Thymus (tissue), 11 donors: ENCODE measurements at regions not wholly inside any gene's neighbourhood (a gene's known extent, or its start where the extent isn't known, plus 50 kb on each side); places are given as distances from the start of the nearest gene placed in this dataset.

Experiments
- DNase-seq, 9 donors: peaks; one replicate each; pipeline ENCODE4 v3.0.0-alpha.2; 2013; ENCODE audit warnings: low spot score in 9 of 9, low read depth in 6 of 9, missing footprints in 1 of 9
- H3K27ac ChIP-seq, 2 donors: one replicate each; pipeline ENCODE4 v1.5.1; 2013; ENCODE audit warnings: control low read depth in 1 of 2, low read depth in 1 of 2, low read length in 1 of 2, mild to moderate bottlenecking in 1 of 2, moderate library complexity in 1 of 2
- H3K27me3 ChIP-seq, 2 donors: one replicate each; pipeline ENCODE4 v1.5.1; 2013; ENCODE audit warnings: low read length in 1 of 2; ENCODE audit not compliant: control insufficient read depth in 2 of 2, insufficient read depth in 1 of 2
- H3K36me3 ChIP-seq, 2 donors: one replicate each; pipeline ENCODE4 v1.5.1; 2013; ENCODE audit warnings: low read length in 1 of 2, mild to moderate bottlenecking in 1 of 2, moderate library complexity in 1 of 2; ENCODE audit not compliant: control insufficient read depth in 2 of 2, insufficient read depth in 2 of 2
- H3K4me1 ChIP-seq, 2 donors: one replicate each; pipeline ENCODE4 v1.5.1; 2013; ENCODE audit warnings: low read length in 2 of 2; ENCODE audit not compliant: control insufficient read depth in 2 of 2, insufficient read depth in 2 of 2
- H3K4me3 ChIP-seq, 2 donors: one replicate each; pipeline ENCODE4 v1.5.1; 2013; ENCODE audit warnings: low read length in 2 of 2, control low read depth in 1 of 2, mild to moderate bottlenecking in 1 of 2
- H3K9me3 ChIP-seq, 2 donors: one replicate each; pipeline ENCODE4 v1.5.1; 2013; ENCODE audit warnings: low read length in 1 of 2, mild to moderate bottlenecking in 1 of 2; ENCODE audit not compliant: control insufficient read depth in 2 of 2, insufficient read depth in 1 of 2
- WGBS: extraction: QIAGEN DNeasy Blood & Tissue Kit; methylation state at CpG from one replicate; pipeline ENCODE4 v1.1.7; 2013; 5-methylcytosine and 5-hydroxymethylcytosine counted together
- donor health status: healthy.

DNA sequence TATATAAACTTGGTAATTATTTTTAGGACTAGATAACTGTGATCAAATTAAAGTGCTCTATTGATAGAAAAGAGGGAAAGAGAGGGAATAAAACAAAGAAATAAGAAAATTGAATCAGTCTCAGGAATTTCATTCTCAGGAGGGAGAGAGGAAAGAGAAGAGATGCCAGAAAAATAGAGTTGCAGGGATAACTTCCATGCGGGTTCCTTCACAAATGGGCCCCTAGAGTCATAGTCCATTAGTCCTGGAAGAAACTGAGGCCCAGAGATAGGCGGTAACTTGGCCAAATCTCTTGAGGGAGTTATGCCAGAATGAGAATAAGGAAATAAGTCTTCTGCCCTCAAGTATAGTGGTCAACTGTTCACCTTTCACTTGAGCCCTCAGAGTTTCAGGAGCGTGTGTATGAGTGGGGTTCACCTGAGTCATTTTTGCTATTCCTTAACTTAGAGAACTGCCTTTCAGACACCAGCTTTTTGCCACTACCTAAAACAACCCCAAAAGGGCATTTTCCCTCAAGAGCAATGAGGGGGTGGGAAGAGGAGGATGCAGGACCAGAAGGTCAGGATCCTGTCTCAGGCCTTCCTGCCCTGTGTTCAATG, 192.6 kb downstream of the MEX3B start:
- H3K27ac ChIP-seq: no peak overlapping the region

DNA sequence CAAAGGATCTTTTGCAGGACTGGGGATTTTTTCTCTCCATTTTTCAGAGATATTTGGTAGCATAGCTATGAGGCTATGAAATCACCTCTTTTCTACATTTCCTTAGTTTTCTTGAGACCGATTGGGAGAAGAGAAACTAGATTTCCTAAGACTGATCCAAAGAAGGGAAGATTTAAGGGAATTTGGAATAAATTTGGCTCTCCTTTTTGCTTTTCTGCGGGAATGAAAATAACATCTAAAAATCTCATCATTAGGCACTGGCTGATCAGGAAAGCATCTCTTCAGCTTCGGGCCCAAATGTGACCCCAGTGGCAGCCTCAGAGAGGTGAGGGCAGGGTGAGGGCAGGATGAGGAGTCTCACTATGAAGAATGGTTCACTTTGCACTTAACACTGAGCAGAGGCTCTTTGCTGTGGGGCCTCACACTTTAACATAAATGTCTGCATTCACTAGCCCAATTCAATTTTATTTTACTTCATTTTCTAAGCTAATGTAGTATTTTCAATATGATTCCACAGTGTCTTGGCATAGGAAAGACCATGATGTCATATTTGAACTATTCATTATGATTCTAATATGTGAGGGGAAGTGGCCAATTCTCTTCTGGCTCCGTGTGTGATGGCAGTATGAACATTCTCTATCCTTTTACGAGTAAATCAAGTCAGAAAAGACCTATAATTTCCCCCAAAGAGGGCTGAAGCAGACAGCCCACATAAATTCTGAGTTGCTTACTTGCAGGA, 193.2 kb downstream of the MEX3B start:
- WGBS: 93% methylated on average over 5 of the region's 5 CpGs
- H3K4me1 ChIP-seq: no peaks in the 10 kb centered on the region
- H3K27ac ChIP-seq: no peak overlapping the region
- no peaks in the 10 kb centered on the region for H3K27me3 ChIP-seq
- DNase-seq: no peak
- H3K36me3 ChIP-seq: no peaks in the 10 kb centered on the region
- no peaks in the 10 kb centered on the region for H3K9me3 ChIP-seq
- no peak overlapping the region for H3K4me3 ChIP-seq

More for the DNA sequence above, 192.6 kb downstream of the MEX3B start:
- H3K9me3 ChIP-seq: no peaks in the 10 kb centered on the region
- DNase-seq: no peak
- H3K27me3 ChIP-seq: no peaks in the 10 kb centered on the region
- no peaks in the 10 kb centered on the region for H3K36me3 ChIP-seq
- H3K4me1 ChIP-seq: no peaks in the 10 kb centered on the region
- 98% methylated on average over 3 of the region's 3 CpGs for WGBS
- H3K4me3 ChIP-seq: no peak overlapping the region

DNA sequence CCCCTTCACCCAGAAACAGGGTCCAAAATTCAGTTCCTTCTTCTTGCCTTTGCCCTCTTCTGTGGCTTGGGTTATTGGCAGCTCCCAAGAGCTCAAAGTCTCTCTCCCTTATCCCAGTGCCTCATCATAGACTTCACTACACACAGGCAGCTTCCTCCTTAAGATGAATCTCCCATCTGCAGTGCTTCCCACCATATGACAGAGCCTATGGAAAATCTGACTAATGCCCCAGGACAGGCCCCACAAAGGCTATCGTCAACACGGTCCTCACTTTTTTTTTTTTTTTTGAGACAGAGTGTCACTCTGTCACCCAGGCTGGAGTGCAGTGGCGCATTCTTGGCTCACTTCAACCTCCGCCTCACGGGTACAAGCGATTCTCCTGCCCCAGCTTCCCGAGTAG, 194.1 kb downstream of the MEX3B start:
- 92% methylated on average over 7 of the region's 7 CpGs for WGBS
- no peaks in the 10 kb centered on the region for H3K9me3 ChIP-seq
- no peak overlapping the region for H3K27ac ChIP-seq
- H3K27me3 ChIP-seq: no peaks in the 10 kb centered on the region
- H3K4me1 ChIP-seq: no peaks in the 10 kb centered on the region
- no peaks in the 10 kb centered on the region for H3K36me3 ChIP-seq
- no peak overlapping the region for H3K4me3 ChIP-seq
- no peak for DNase-seq

DNA sequence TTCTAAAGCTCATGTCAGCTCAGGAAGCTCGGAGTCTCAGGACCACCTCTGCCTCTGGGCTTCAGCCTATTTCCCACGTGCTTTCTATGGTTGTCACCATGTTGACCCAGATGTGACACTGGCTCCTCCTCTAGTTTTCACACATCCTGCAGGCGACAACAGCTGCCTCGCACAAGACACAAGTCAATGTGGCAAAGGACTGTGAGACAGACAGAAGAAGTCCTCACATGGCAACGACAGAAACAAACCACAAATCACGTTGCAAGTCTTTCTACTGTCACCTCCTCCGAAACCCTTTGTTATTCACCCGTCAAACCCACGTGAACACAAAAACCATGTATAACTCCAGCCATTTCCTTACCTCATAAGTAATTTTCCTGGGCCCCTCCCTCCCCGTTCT, 194.5 kb downstream of the MEX3B start:
- Histone ChIP-seq H3K27me3 (no peaks in the 10 kb centered on the region), H3K27ac (no peak overlapping the region), H3K4me1 (no peaks in the 10 kb centered on the region), H3K4me3 (no peak overlapping the region), H3K9me3 (no peaks in the 10 kb centered on the region), H3K36me3 (no peaks in the 10 kb centered on the region)
- no peak for DNase-seq
- WGBS: 88% methylated on average over 10 of the region's 10 CpGs

DNA sequence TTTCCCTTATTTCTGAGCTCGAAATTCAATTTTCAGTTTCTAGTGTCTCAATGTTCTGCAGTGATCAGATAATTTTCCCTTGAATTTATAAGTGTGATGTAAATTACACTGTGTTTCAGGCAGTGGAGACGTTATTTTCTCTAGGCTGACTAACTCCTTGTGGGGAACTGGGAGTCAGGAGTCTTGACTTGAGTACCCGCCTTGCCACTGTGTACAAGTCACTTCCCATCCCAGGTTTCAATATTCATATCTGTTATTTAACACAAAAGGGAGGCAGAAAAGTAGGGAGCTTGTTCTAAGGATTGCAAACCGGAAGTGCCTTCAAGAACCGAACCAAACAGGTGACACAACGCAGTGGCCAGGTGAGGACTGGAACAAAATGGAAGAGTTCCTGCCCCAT, 196.5 kb downstream of the MEX3B start:
- H3K9me3 ChIP-seq: no peaks in the 10 kb centered on the region
- WGBS: 96% methylated on average over 6 of the region's 6 CpGs
- no peaks in the 10 kb centered on the region for H3K27me3 ChIP-seq
- H3K27ac ChIP-seq: no peak overlapping the region
- H3K4me3 ChIP-seq: no peak overlapping the region
- DNase-seq: no peak
- no peaks in the 10 kb centered on the region for H3K4me1 ChIP-seq
- H3K36me3 ChIP-seq: no peaks in the 10 kb centered on the region

DNA sequence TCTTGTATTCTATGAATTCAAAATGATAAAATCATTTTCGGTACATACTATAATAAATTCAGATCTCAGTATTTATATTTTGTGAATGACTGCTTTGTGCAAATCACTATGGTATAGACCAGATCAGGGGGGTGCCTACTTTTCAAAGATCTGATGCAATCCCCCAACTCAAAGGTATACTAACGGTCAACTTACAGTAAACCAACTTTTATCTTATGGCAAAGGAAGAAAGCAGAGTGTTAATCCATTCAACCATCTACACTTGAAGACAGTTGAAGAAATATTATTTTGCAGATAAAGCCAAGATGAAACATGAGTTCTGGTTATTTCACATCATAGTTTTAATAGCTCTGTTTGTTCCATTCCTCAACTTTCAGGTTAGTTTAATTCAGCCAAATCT, 197.1 kb downstream of the MEX3B start:
- Histone ChIP-seq H3K36me3 (no peaks in the 10 kb centered on the region), H3K27me3 (no peaks in the 10 kb centered on the region), H3K4me3 (no peak overlapping the region), H3K9me3 (no peaks in the 10 kb centered on the region), H3K27ac (no peak overlapping the region), H3K4me1 (no peaks in the 10 kb centered on the region)
- no peak for DNase-seq
- 97% methylated on average over 2 of the region's 2 CpGs for WGBS

DNA sequence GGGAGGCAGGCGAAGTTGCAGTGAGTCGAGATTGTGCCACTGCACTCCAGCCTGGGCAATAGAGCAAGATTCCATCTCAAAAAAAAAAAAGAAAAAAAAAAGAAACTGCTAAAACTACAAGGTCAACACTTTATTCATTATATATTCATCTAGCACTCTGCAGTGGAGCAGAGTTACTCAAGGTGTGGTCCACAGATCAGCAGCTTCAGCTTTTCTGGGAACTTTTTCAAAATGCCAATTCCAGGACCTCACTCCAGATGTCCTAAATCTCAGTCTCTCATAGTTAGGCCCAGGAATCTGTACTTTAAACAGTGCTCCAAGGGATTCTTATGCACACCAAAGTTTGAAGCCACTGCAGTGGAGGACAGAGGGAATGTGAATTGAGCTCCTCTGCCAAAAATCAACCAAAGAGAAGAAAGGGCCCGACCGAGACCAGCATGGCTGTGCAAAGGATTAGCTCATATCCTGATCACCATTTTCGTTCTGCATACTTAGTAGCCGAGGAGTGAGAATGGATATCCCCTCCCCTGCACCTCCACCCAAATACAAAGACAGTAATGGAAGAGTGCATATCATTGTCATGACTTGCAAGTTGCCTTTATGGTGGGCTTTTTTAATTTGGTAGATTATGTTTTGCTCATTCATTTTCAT, 201.9 kb downstream of the MEX3B start:
- H3K27me3 ChIP-seq: no peaks in the 10 kb centered on the region
- DNase-seq: no peak
- H3K36me3 ChIP-seq: no peaks in the 10 kb centered on the region
- H3K4me1 ChIP-seq: no peaks in the 10 kb centered on the region
- 97% methylated on average over 6 of the region's 6 CpGs for WGBS
- no peak overlapping the region for H3K4me3 ChIP-seq
- H3K27ac ChIP-seq: no peak overlapping the region
- no peaks in the 10 kb centered on the region for H3K9me3 ChIP-seq

DNA sequence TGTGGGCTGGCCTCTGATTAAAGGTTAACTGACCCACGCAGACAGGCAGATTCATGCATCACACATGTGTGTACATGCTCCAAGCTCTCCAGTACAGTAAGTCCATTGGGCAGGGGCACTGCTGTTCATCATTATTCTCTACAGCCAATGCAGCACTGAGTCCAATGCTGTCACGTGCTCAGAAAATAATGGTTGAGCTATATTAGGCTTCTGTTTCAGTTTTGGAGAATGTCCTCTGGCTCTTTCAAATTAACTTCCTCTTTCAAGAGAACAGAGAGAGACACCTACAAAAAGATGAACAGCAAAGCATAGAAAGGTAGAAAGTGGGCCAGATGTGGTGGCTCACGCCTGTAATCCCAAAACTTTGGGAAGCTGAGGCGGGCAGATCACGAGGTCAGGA, 202.6 kb downstream of the MEX3B start:
- Histone ChIP-seq H3K4me3 (no peak overlapping the region), H3K27me3 (no peaks in the 10 kb centered on the region), H3K27ac (no peak overlapping the region), H3K36me3 (no peaks in the 10 kb centered on the region), H3K4me1 (no peaks in the 10 kb centered on the region), H3K9me3 (no peaks in the 10 kb centered on the region)
- WGBS: 94% methylated on average over 5 of the region's 5 CpGs
- no peak for DNase-seq

DNA sequence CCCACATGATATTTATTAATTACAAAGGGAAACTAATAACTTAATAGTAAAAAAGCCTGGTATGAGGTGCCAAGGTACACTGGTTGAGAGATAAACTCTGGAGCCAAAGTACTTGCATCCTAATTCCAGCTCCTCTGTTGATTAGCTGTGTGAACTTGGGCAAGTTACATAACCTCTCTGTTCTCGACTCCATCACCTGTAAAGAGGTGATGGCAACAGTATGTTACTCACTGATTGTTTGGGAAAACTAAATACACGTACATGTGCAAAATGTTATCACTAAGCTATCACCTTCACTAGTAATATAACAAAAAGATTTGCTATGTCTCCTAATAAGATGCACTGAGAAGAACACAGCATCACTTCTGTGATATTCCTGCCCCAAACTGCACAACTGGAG, 206.4 kb downstream of the MEX3B start:
- no peak for DNase-seq
- H3K27me3 ChIP-seq: no peaks in the 10 kb centered on the region
- H3K9me3 ChIP-seq: no peaks in the 10 kb centered on the region
- no peak overlapping the region for H3K4me3 ChIP-seq
- no peak overlapping the region for H3K27ac ChIP-seq
- no peaks in the 10 kb centered on the region for H3K36me3 ChIP-seq
- WGBS: 94% methylated on average over 2 of the region's 2 CpGs
- no peaks in the 10 kb centered on the region for H3K4me1 ChIP-seq
